Gastroesophageal sphincter (tissue), 3 donors: ENCODE measurements at regions not wholly inside any gene's neighbourhood (a gene's known extent, or its start where the extent isn't known, plus 50 kb on each side); places are given as distances from the start of the nearest gene placed in this dataset.

Experiments
- CTCF ChIP-seq, 4 experiments: fragments of 200-600 bp in 2 of 4; fragments of 450-650 bp in 2 of 4; sonication (generic) in 1 of 4; IDR thresholded peaks; one replicate each; pipeline ENCODE4 v1.5.1; 2017 to 2019; ENCODE audit warnings: antibody characterized with exemption in 4 of 4, mild to moderate bottlenecking in 2 of 4, moderate library complexity in 2 of 4
- EP300 ChIP-seq: sonication (generic); formaldehyde crosslinking; IDR thresholded peaks from one replicate; pipeline ENCODE4 v1.6.1; 2017; ENCODE audit warnings: antibody characterized with exemption, mild to moderate bottlenecking
- POLR2A ChIP-seq, 2 donors: fragments of 450-650 bp; IDR thresholded peaks; one replicate each; pipeline ENCODE4 v1.6.1; 2017; ENCODE audit warnings: antibody characterized with exemption in 2 of 2, mild to moderate bottlenecking in 2 of 2, moderate library complexity in 1 of 2
- POLR2AphosphoS5 ChIP-seq: sonication (generic); formaldehyde crosslinking; IDR thresholded peaks from one replicate; pipeline ENCODE4 v1.6.1; 2017; ENCODE audit warnings: antibody characterized with exemption

- no peak for TF ChIP-seq CTCF (IDR thresholded peaks at IDR 0.05)
- no peak for TF ChIP-seq POLR2A (IDR thresholded peaks at IDR 0.05)
- TF ChIP-seq EP300 = no peak
- no peak for TF ChIP-seq POLR2AphosphoS5
Measured at GRCh38 chr6:50658561-50658960, 54.8 kb upstream of the TFAP2D start.
